Liver (tissue), 8 donors: ENCODE measurements at regions not wholly inside any gene's neighbourhood (a gene's known extent, or its start where the extent isn't known, plus 50 kb on each side); places are given as distances from the start of the nearest gene placed in this dataset.

Source experiments
- DNase-seq: peaks from one replicate; pipeline ENCODE4 v3.0.0-alpha.2; 2017; ENCODE audit warnings: low spot score
- H3K27ac ChIP-seq, 2 donors: one replicate each; pipeline ENCODE4 v1.7.0; 2013; ENCODE audit warnings: inconsistent platforms in 2 of 2, low read length in 2 of 2, control low read depth in 1 of 2, low read depth in 1 of 2, mild to moderate bottlenecking in 1 of 2
- H3K27me3 ChIP-seq, 4 donors: one replicate each; pipeline versions ENCODE4 v1.6.1 to v1.7.0; 2013; ENCODE audit warnings: low read length in 3 of 4, inconsistent platforms in 1 of 4, mild to moderate bottlenecking in 1 of 4, moderate library complexity in 1 of 4; ENCODE audit not compliant: control insufficient read depth in 4 of 4, insufficient read depth in 4 of 4
- H3K36me3 ChIP-seq, 4 donors: one replicate each; pipeline versions ENCODE4 v1.6.1 to v1.7.0; 2013; ENCODE audit warnings: low read length in 3 of 4, mild to moderate bottlenecking in 3 of 4, low read depth in 1 of 4, moderate library complexity in 1 of 4; ENCODE audit not compliant: control insufficient read depth in 4 of 4, insufficient read depth in 3 of 4
- H3K4me1 ChIP-seq, 4 donors: one replicate each; pipeline versions ENCODE4 v1.6.1 to v1.7.0; 2013; ENCODE audit warnings: low read length in 3 of 4, mild to moderate bottlenecking in 3 of 4, moderate library complexity in 1 of 4; ENCODE audit not compliant: control insufficient read depth in 4 of 4, insufficient read depth in 4 of 4
- H3K4me3 ChIP-seq, 3 donors: one replicate each; pipeline versions ENCODE4 v1.6.1 to v1.7.0; 2013; ENCODE audit warnings: low read length in 3 of 3, control low read depth in 1 of 3, low read depth in 1 of 3, mild to moderate bottlenecking in 1 of 3
- H3K9ac ChIP-seq, 2 donors: one replicate each; pipeline ENCODE4 v1.7.0; 2013; ENCODE audit warnings: low read length in 2 of 2, mild to moderate bottlenecking in 2 of 2, moderate library complexity in 2 of 2, control low read depth in 1 of 2, low read depth in 1 of 2
- H3K9me3 ChIP-seq, 4 donors: one replicate each; pipeline versions ENCODE4 v1.6.1 to v1.7.0; 2013; ENCODE audit warnings: low read length in 3 of 4; ENCODE audit not compliant: control insufficient read depth in 4 of 4
- ATF3 ChIP-seq: IDR thresholded peaks from 2 replicates; pipeline ENCODE4 v1.6.1; 2016; ENCODE audit warnings: antibody characterized with exemption
- EGR1 ChIP-seq, 2 donors: IDR thresholded peaks; 2 replicates each; pipeline ENCODE4 v1.6.1; 2016 to 2018; ENCODE audit warnings: antibody characterized with exemption in 2 of 2, low read depth in 2 of 2
- FOXA1 ChIP-seq: IDR thresholded peaks from 2 replicates; pipeline ENCODE4 v1.6.1; 2016; ENCODE audit warnings: antibody characterized with exemption
- NR2F2 ChIP-seq: IDR thresholded peaks from 2 replicates; pipeline ENCODE4 v1.6.1; 2016; ENCODE audit warnings: antibody characterized with exemption
- RAD21 ChIP-seq, 2 donors: IDR thresholded peaks; 2 replicates each; pipeline ENCODE4 v1.6.1; 2016; ENCODE audit warnings: antibody characterized with exemption in 2 of 2, mild to moderate bottlenecking in 2 of 2
- REST ChIP-seq: IDR thresholded peaks from 2 replicates; pipeline ENCODE4 v1.6.1; 2016; ENCODE audit warnings: antibody characterized with exemption, mild to moderate bottlenecking
- RXRA ChIP-seq, 2 donors: IDR thresholded peaks; 2 replicates each; pipeline ENCODE4 v1.6.1; 2017 to 2018; ENCODE audit warnings: antibody characterized with exemption in 2 of 2, mild to moderate bottlenecking in 1 of 2
- SP1 ChIP-seq: IDR thresholded peaks from 2 replicates; pipeline ENCODE4 v1.6.1; 2018; ENCODE audit warnings: antibody characterized with exemption, mild to moderate bottlenecking
- TAF1 ChIP-seq: conservative IDR thresholded peaks from 2 replicates; pipeline ENCODE4 v1.6.1; 2016; ENCODE audit warnings: antibody characterized with exemption, mild to moderate bottlenecking
- YY1 ChIP-seq: IDR thresholded peaks from 2 replicates; pipeline ENCODE4 v1.6.1; 2016; ENCODE audit warnings: antibody characterized with exemption, mild to moderate bottlenecking
- ZBTB33 ChIP-seq: IDR thresholded peaks from 2 replicates; pipeline ENCODE4 v1.6.1; 2016; ENCODE audit warnings: antibody characterized with exemption
- WGBS: extraction: QIAGEN DNeasy Blood & Tissue Kit; methylation state at CpG from one replicate; pipeline ENCODE4 v1.1.7; 2013; 5-methylcytosine and 5-hydroxymethylcytosine counted together
- TF ChIP-seq, protein P1 (sequence below): IDR thresholded peaks from 2 replicates; pipeline ENCODE4 v1.6.1; 2016; ENCODE audit warnings: antibody characterized with exemption
- TF ChIP-seq, protein P2 (sequence below): fragments of 150-350 bp; IDR thresholded peaks from 2 replicates; pipeline ENCODE4 v1.5.1; 2017; ENCODE audit warnings: improper control_type of control experiment, low read depth, low read length; ENCODE audit not compliant: missing input control
- donor health status: healthy.
- donor health status: healthy.
- donor health status: healthy.
- donor health status: healthy.
- donor health status: healthy.

GRCh38 chr17:43332230-43332629 lies 66.6 kb upstream of the ARL4D start:
- H3K4me3 ChIP-seq, result no peak overlapping the region
- H3K27ac ChIP-seq, result no peak overlapping the region
- no peaks in the 10 kb centered on the region for H3K27me3 ChIP-seq
- TF ChIP-seq EGR1 (IDR thresholded peaks at IDR 0.05; ENCODE audit: low read depth in 2 of 2) (no peak), FOXA1 (no peak), RAD21 (IDR thresholded peaks at IDR 0.05) (no peak), ATF3 (no peak), REST (no peak), YY1 (no peak)
- H3K4me1 ChIP-seq, result peaks cover 0 to 8% (median 5%) of the 10 kb centered on the region in 4 donors
- no peaks in the 10 kb centered on the region for H3K36me3 ChIP-seq
- DNase-seq, result no peak
- H3K9me3 ChIP-seq, result no peaks in the 10 kb centered on the region
- WGBS, result 94% methylated on average over 6 of the region's 6 CpGs
- no peak overlapping the region for H3K9ac ChIP-seq

- Histone ChIP-seq H3K36me3 (no peaks in the 10 kb centered on the region), H3K4me3 (no peak overlapping the region), H3K27me3 (no peaks in the 10 kb centered on the region), H3K27ac (no peak overlapping the region), H3K9ac (no peak overlapping the region), H3K9me3 (no peaks in the 10 kb centered on the region), H3K4me1 (peaks cover 0 to 8% (median 5%) of the 10 kb centered on the region in 4 donors)
- 79% methylated on average over 12 of the region's 12 CpGs for WGBS
- DNase-seq, result no peak
- TF ChIP-seq NR2F2, result no peak
- TF ChIP-seq, protein P1, sequence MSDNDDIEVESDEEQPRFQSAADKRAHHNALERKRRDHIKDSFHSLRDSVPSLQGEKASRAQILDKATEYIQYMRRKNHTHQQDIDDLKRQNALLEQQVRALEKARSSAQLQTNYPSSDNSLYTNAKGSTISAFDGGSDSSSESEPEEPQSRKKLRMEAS, result no peak
- TF ChIP-seq YY1, result no peak
- TF ChIP-seq TAF1, result no peak
- no peak for TF ChIP-seq FOXA1
Measured at GRCh38 chr17:43330876-43331639, 67.7 kb upstream of the ARL4D start.

GRCh38 chr17:43329183-43329582 lies 69.6 kb upstream of the ARL4D start:
- TF ChIP-seq SP1, result no peak
- TF ChIP-seq, protein P1, result no peak
- TF ChIP-seq, protein P2, sequence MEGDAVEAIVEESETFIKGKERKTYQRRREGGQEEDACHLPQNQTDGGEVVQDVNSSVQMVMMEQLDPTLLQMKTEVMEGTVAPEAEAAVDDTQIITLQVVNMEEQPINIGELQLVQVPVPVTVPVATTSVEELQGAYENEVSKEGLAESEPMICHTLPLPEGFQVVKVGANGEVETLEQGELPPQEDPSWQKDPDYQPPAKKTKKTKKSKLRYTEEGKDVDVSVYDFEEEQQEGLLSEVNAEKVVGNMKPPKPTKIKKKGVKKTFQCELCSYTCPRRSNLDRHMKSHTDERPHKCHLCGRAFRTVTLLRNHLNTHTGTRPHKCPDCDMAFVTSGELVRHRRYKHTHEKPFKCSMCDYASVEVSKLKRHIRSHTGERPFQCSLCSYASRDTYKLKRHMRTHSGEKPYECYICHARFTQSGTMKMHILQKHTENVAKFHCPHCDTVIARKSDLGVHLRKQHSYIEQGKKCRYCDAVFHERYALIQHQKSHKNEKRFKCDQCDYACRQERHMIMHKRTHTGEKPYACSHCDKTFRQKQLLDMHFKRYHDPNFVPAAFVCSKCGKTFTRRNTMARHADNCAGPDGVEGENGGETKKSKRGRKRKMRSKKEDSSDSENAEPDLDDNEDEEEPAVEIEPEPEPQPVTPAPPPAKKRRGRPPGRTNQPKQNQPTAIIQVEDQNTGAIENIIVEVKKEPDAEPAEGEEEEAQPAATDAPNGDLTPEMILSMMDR, result no peak
- no peak for TF ChIP-seq TAF1
- TF ChIP-seq FOXA1, result no peak
- TF ChIP-seq ZBTB33, result no peak
- TF ChIP-seq RAD21 (IDR thresholded peaks at IDR 0.05), result no peak
- TF ChIP-seq REST, result no peak
- no peak for TF ChIP-seq RXRA (IDR thresholded peaks at IDR 0.05)
- Histone ChIP-seq H3K36me3 (no peaks in the 10 kb centered on the region), H3K4me1 (peaks cover 0 to 8% (median 5%) of the 10 kb centered on the region in 4 donors), H3K9ac (no peak overlapping the region), H3K9me3 (no peaks in the 10 kb centered on the region), H3K27me3 (no peaks in the 10 kb centered on the region), H3K4me3 (no peak overlapping the region), H3K27ac (no peak overlapping the region)
- no peak for DNase-seq
- WGBS, result 90% methylated on average over 6 of the region's 6 CpGs
